ENCODE measurements at regions not wholly inside any gene's neighbourhood (a gene's known extent, or its start where the extent isn't known, plus 50 kb on each side); places are given as distances from the start of the nearest gene placed in this dataset.

DNA sequence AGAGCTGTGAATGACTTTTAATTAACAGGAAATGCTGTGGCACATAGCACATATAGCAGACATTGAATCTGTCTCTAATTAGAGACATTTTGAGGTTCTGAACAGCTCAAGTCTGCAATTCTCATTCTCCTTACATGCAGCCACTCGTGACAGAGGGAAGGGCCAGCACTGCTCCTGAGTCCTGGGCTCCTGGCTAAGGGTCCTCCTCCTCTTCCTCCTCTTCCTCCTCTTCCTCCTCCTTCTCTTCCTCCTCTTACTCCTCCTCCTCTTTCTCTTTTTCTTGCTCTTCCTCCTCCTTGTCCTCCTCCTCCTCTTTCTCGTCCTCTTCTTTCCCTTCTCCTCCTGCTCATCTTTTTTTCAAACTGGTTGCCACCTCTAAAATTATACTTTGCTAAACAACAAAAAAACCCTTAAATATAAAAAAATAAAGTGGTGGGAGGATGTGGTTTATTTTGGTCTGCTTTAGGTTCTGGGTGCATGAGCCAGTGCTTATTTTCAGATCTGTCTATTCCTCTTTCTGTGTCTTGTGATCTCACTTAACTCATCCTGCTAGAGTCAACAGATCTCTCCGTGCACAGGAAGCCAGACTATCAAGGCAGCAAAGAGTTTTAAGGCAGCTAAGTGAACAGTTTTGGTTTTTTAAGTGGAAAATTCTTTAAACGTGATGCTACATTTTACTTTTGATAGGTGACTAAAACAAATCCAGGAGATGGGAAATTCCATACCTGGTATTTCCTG, 159.3 kb downstream of the CD83 start:
- Histone ChIP-seq H3K9me3 (peaks cover 21% of the 10 kb centered on the region), H3K27me3 (no peaks in the 10 kb centered on the region), H3K4me3 (no peak overlapping the region), H3K36me3 (no peaks in the 10 kb centered on the region)
- DNase-seq = no peak

DNA sequence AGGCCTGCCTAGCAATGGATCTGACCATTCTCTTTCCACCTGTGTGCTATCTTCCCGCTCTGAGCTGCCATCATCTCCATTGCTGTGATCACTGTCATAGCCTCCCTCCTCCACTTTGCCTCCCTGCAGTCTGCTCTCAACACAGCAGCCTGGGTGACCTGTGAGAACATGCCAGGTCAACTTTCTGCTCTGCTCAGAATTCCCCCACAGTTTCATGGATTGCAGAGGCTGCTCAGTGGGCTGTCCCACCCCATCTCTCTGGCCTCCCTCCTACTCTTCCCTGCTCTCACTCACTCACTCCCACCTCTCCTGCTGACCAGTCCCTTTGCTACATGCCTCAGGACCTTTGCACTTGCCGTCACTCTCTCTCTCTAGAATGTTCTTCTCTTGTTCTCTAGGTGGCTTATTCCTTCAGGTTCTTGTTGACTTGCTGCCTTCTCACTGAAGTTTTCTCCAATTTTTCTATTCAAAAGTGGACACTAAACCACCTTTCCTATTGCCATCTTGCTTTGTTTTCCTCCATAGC, 159.9 kb downstream of the CD83 start:
- DNase-seq = no peak
- no peak overlapping the region for H3K4me3 ChIP-seq
- peaks cover 14% of the 10 kb centered on the region for H3K9me3 ChIP-seq
- H3K27me3 ChIP-seq = no peaks in the 10 kb centered on the region
- no peaks in the 10 kb centered on the region for H3K36me3 ChIP-seq

DNA sequence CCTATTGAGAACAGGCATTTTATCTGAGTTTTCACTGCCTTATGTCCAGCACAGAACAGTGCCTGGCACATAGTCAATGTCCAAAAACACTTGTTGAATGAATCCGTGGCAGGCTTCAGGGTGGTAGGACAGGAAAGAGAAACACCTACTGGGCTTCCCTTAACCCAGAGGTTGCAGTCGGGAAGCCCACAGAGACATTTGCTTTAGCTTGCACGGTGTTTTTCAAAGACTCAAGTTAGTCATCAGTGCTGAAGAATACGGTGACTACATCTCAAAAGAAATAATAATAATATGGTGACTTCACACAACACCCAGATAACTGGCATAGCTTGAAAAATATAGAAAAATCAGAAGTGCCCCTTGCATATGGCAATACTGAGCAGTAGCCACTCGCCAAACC, 160.4 kb downstream of the CD83 start:
- no peaks in the 10 kb centered on the region for H3K36me3 ChIP-seq
- peaks cover 9% of the 10 kb centered on the region for H3K9me3 ChIP-seq
- H3K27me3 ChIP-seq = no peaks in the 10 kb centered on the region
- no peak for DNase-seq
- no peak overlapping the region for H3K4me3 ChIP-seq

DNA sequence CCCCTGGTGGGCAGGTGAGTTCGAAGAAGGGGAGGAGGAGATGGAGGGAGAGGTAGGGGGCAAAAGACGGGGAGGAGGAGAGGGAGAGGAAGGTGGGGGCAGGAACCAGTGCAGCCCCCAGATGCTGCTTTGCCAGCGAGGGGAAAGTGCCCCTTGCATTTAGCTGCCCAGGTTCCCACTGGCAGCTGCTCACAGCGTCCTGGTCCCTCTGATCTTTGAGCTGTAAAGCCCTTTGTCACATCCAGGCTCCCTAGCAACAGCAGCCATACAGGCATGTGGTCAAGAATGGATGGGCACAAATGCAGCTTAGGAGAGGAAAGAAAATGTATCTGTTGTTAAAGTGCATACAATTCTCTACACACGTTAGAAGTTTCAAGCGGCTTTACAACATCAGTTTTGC, 160.9 kb downstream of the CD83 start:
- Histone ChIP-seq H3K9me3 (peaks cover 5% of the 10 kb centered on the region), H3K4me3 (no peak overlapping the region), H3K27me3 (no peaks in the 10 kb centered on the region), H3K36me3 (no peaks in the 10 kb centered on the region)
- no peak for DNase-seq

DNA sequence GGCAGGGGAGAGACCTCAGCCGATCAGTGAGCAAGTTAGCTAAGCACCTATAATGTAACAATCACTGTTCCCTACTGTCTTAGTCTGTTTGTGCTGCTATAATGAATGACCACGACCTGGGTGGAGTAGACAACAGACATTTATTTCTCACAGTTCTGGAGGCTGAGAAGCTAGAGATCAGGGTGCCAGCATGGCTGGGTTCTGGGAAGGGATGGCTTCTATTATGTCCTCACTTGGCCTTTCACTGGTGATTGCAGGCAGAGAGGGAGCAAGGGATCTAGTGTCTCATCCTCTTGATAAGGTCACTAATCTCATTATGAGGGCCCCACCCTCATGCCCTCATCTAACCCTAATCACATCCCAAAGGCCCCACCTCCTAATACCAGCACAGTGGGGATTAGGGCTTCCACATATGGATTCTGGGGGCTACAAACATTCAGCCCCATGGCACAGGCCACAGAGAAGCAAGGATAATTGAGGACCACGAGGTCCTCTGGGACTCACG, 162.5 kb downstream of the CD83 start:
- Histone ChIP-seq H3K9me3 (no peaks in the 10 kb centered on the region), H3K4me3 (no peak overlapping the region), H3K27me3 (no peaks in the 10 kb centered on the region), H3K36me3 (no peaks in the 10 kb centered on the region)
- DNase-seq = no peak

DNA sequence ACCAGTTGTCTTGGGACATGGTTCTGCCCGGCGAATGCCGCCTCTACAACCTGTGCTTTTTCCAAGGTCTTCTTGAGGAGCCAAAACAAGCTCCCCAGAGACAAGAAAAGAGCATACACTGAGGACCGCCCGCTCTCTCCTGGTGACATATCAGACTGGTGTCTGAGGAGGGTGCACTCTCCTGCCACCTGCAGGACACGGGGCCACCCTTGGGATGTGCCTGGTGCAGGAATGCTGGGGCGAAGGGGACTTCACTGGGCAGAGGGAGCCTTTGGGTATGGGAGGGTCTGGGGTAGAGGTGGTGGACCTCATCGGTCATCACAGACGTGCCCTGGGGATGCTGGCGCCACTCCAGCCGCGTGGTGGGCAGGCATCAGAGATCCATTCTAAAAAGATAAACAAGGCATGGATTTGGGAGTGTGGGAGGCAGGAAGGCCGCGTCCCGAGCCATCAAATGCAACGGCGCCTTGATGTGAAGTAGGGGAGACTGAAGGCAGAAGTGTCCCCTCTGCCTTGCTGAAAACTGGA, 163.3 kb downstream of the CD83 start:
- Histone ChIP-seq H3K9me3 (no peaks in the 10 kb centered on the region), H3K36me3 (no peaks in the 10 kb centered on the region), H3K27me3 (no peaks in the 10 kb centered on the region), H3K4me3 (no peak overlapping the region)
- no peak for DNase-seq

DNA sequence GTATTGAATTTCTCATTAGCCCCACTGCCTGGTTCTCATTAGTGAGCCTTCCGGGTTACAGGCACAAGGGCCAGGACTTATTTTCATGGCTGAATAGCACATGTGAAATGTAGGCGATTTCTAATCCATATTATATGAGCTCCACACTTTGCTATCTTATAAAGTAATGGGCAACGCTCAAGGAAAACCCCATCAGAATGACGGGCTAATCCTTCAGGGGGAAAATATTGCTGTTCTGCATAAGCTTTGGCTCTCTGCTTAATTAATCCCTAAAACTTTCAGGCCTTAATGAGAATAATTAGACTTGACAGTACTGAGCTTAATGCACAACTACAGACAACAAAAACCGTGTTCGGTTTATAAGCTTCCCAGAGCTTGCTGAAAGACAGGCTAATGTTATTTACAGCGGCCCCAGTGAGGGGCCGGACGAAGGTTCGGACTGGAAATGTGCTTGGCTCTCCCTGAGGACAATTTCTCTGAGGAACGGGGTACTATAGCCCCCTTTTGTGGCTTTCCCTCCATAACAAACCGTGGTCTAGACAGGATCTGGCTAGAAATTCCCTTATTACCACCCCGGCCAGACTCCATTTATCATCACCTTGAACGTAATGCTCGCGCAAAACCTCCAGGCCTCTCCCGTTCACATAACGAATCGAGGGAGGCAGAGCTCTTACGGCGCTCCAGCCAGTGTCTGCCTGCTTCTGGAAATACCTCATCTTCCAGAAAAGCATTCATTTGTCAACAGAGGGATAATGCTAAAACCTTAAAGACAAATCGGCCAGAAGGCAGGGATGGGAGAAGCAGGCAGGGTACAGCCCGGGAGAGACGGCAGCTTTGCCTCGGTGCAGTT, 164.5 kb downstream of the CD83 start:
- H3K4me3 ChIP-seq = no peak overlapping the region
- H3K27me3 ChIP-seq = no peaks in the 10 kb centered on the region
- no peak for DNase-seq
- H3K9me3 ChIP-seq = no peaks in the 10 kb centered on the region
- H3K36me3 ChIP-seq = no peaks in the 10 kb centered on the region

DNA sequence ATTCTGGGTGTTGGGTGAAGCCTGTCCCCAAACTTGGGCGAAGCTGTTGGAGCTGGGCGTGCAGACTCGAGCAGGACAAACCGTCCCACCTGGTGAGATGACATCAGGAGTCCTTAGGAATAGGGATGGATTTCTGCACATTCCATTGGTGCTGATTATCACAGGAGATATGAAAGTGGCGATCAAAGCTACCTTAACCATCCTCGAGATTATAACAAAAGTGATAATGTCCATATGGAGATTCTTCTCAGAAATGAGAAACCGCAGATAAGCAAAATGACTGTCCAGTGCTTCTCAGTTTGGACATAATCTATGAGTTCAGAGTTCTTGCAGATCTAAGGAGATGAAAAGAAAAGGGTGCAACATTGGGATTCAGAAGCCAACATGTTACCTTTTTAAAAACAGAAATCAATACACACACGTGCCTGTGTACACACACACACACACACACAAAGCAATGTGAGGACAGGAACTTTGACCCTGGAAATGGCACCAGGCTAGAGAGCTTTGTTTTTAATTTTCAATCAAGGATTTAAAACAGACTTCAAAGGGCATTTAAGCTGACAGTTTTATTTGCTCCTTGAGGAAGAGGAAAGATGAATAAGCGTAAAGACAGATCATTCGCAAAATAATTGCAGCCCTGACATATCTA, 165.4 kb downstream of the CD83 start:
- Histone ChIP-seq H3K9me3 (no peaks in the 10 kb centered on the region), H3K36me3 (no peaks in the 10 kb centered on the region), H3K4me3 (no peak overlapping the region), H3K27me3 (no peaks in the 10 kb centered on the region)
- no peak for DNase-seq

DNA sequence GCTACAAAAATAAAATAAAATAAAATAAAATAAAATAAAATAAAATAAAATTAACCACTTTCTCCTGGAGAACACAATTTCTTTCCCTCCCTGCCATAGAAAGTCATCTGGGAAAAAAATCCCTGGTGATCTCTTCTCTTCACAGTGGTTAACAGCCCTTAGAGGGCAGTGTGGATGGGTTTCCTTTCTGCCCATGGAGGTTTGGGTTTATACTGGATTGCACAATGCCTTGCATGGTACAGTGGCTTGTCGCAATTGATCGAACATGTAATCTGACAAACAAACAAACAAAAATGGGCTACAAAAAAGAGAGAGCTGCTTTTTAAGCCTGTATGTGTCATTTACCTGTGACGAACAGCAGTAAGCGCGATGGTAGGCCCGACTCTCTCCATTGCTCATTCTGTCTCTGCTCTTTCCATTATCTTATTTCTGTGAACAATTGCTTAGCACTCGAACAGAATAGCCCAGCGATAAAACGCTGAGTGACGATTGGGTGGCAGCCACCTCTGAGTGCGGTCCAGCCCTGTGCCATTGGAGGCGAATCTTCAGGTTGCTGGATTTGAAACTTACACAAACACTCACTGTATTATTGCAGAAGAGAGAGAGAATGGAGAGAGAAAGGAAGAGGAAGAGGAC, 166.1 kb downstream of the CD83 start:
- Histone ChIP-seq H3K36me3 (no peaks in the 10 kb centered on the region), H3K27me3 (no peaks in the 10 kb centered on the region), H3K9me3 (no peaks in the 10 kb centered on the region), H3K4me3 (no peak overlapping the region)
- DNase-seq = no peak

DNA sequence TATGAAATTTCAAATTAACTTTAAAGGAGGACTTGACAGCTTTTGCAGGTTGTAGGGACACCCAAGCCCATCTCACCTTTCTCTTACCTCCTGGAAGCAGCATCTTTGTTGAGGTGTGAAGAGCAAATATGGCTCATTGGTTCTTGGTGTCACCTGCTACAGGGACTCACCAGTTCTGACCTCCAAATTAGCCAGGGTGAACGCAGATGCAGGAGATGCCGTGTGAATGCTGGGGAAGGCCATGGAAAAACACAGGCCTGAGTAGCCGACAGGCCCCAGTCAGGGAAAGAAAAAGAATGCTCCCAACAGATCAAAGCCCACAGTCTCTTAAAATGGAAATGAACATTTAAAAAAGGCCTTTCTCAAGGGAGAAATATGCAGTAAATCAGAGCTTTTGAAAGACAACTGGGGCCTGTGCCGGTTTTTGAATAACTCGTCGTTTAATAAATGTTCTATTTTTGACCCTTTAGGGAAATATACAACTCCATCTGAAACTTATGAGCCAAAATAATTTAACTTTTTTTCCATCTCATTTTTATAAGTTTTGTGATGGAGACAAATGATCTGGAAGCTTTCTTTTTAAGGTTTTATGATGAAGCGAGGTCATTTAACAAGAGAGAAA, 167.5 kb downstream of the CD83 start:
- Histone ChIP-seq H3K4me3 (no peak overlapping the region), H3K36me3 (no peaks in the 10 kb centered on the region), H3K9me3 (no peaks in the 10 kb centered on the region), H3K27me3 (no peaks in the 10 kb centered on the region)
- DNase-seq = no peak

DNA sequence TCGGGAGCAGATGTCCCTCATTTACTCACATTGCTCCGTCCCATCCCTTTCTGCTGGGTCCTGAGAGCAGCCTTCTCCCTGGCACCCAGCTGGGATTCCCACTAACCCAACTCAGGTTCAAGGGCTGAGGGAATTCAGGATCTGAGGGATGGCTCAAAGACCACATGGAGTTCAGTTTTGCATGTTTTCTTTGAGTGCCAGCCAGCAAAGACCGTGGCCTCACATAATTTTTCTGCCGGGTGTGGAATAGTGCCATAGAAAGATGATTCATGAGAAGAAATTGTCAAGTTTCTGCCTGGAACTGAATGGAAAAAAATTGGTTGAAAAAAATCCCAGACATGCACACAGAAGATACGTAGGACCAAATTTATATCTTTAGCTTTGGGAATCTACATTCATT, 168.6 kb downstream of the CD83 start:
- no peaks in the 10 kb centered on the region for H3K27me3 ChIP-seq
- no peak overlapping the region for H3K4me3 ChIP-seq
- H3K36me3 ChIP-seq = no peaks in the 10 kb centered on the region
- DNase-seq = peak; percentile 83
- no peaks in the 10 kb centered on the region for H3K9me3 ChIP-seq

DNA sequence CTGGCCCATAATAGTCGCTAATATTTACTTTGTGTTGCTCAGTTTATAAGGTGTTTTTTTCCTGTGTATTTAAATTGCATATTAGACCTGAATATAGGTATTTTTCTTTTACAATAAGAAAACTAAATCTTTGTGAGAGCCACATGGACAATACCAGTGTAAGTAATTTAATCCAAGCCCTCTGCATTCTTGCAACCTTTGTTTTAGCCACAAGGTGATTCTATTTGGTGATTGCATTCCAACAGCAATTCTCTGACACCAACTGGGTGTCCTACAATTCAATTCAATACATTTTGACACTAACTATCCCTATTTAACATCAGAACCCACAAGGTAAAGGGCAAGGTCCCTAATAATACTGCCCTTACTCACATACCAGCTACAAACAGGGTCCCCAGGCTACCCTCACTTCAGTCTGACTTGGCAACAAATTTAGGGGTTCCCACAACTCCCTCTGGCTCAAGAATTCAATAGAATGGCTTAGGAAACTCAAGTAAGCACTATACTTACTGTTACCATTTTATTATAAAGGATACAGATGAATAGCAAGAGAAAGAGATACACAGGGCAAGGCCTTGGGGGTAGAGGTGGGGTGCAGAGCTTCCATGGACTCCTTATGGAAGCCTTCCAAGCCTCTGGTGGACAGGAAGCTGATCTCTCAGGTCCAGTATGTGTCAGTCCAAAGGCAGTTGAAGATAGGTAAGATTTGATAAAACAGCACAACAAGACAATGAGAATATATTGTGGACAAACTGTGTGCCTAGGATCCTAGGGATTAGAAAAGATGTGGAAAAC, 169.3 kb downstream of the CD83 start:
- no peak for DNase-seq
- Histone ChIP-seq H3K9me3 (no peaks in the 10 kb centered on the region), H3K27me3 (no peaks in the 10 kb centered on the region), H3K36me3 (no peaks in the 10 kb centered on the region), H3K4me3 (no peak overlapping the region)

DNA sequence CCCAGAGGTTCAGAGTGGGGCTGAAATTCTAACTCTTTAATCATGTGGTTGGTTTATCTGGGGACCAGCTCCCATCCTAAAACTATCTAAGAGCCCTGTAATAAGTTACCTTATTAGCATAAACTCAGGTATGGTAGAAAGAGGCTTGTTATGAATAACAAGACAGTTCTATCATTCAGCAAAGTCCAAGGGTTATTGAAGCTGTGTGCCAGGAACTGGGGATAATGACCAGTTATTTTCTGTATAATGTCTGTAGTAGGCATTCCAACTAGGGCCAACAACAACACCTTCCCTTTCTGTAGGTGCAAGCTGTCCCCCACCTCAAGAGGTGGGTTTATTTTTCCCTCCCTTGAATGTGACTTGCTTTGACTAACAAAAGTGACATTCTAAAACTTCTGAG, 170.1 kb downstream of the CD83 start:
- Histone ChIP-seq H3K9me3 (no peaks in the 10 kb centered on the region), H3K27me3 (no peaks in the 10 kb centered on the region), H3K4me3 (no peak overlapping the region), H3K36me3 (no peaks in the 10 kb centered on the region)
- no peak for DNase-seq

DNA sequence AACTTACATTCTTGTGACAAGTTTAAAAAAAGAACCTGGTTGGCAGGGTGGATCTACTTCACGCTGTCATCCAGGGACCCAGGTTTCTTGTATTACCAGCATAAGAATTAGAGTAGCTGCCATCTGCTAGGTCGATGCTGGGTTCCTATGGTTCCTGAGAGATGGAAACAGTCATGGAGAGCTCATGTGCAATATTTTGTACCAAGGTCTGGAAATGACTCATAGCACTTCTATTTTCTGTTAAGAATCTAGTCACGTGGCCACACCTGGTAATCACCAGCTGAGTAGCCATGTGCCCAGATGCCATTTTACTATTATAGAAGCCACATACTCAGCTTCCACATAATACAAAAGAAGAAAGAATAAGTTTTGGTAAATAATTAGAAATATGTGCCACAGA, 171.3 kb downstream of the CD83 start:
- H3K36me3 ChIP-seq = no peaks in the 10 kb centered on the region
- DNase-seq = no peak
- no peaks in the 10 kb centered on the region for H3K27me3 ChIP-seq
- H3K9me3 ChIP-seq = no peaks in the 10 kb centered on the region
- H3K4me3 ChIP-seq = no peak overlapping the region

DNA sequence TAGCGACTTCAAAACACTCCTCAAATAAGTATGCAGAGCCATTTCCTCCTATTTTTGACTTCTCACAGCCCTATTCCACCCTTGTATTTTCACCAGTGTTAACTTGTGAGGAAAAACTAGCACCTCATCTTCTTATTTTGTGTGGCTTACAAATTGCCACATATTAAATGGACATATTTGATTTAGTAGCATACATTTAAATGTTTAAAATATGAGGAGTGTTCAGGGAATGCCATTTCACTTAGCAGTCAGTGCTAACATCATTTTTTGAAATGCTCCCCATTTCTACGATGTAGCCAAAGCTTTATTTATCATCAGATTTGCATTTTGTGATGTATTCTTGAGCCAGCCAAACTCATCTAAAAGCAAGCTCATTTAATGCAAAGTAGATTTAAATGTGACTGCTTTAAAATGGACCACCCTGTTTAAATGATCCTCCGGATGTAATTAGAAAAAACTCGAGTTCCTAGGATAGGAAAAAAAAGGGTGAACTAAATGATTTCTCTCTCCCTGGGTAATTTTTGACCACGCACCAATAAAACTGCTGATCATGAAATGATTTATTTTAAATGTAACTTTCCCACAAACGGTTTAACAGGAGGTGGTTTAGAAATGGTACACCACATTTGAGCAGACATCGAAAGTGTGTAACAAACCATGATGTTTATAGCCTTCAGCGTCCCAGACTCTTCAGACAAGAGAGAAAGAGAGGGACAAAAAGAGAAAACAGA, 172.6 kb downstream of the CD83 start:
- Histone ChIP-seq H3K9me3 (no peaks in the 10 kb centered on the region), H3K36me3 (no peaks in the 10 kb centered on the region), H3K27me3 (no peaks in the 10 kb centered on the region), H3K4me3 (no peak overlapping the region)
- no peak for DNase-seq
